SKM-1 (cell line): ENCODE measurements at regions not wholly inside any gene's neighbourhood (a gene's known extent, or its start where the extent isn't known, plus 50 kb on each side); places are given as distances from the start of the nearest gene placed in this dataset.
"Not testable (repeated sequence)": the region's sequence is repeated elsewhere in the genome, so short reads cannot be mapped to it uniquely, and the experiment has no call there.

ENCODE experiments used
- DNase-seq: peaks from one replicate; lab custom pipeline; 2025; ENCODE audit not compliant: unreplicated experiment; lab: John Stamatoyannopoulos, UW

DNA sequence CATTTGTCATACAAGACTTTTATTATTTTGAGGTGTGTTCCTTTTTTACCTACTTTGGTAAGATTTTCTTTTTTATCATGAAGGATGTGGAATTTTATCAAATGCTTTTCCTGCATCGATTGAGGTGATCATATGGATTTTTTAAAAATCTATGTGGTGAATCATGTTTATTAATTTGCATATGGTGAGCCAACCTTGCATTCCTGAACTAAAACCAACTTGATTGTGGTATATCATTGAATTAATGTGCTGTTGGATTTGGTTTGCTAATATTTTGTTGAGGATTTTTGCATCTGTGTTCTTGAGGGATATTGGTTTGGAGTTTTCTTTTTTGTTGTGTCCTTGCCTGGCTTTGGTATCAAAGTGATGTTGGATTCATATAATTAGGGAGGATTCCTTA is 848.1 kb upstream of the EYS start:
- DNase-seq: no peak

GRCh38 chr6:66553441-66553840 is 846.4 kb upstream of the EYS start:
- no peak for DNase-seq

DNA sequence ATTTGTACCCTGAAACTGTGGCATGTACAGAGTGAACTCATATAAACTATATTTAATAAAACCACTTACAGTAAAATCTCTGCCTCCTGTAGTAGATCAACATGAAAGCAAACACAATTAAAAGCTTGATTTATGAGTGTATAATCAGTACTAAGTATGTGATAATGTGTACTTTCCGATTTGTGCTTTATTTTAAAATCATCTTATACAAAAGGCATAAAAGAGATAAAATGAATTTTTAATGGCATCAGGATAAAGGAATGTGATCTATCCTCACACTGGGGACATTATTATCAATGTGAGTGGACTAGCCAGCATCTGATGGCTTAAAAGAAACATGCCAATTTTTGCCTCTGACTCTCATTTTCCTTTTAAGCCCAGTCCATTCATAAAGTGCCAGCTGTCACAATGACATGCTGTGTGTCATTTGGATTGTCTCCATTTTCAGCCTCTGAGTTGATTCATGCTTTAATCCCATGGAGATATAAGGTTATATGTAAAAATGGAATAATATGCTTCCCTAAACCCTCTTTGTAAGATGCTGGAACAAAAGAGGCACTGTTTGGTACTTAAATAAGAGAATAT is 831.6 kb upstream of the EYS start:
- no peak for DNase-seq

DNA sequence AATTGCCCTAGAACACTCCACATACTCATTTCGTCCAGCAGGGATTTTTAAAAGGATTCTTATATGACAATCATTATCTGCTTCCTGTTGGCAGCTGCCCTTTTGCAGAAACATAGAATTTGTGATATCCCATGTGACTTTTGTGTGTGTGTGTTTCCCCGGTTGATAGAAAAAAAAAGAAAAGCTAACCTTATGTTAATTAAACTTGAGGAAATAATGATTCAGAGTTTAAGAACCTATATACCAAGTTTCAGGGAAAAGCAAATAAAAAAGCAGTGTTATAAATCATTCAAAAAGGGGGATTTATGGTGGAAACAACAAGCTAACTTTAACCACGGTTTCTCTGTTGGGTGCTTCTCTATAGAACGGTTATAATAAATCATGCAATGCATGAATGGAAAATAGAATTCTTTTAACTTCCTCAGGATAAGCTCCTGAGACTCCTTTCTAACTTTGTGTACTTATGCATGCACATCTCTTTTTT is 826.9 kb upstream of the EYS start:
- no peak for DNase-seq

DNA sequence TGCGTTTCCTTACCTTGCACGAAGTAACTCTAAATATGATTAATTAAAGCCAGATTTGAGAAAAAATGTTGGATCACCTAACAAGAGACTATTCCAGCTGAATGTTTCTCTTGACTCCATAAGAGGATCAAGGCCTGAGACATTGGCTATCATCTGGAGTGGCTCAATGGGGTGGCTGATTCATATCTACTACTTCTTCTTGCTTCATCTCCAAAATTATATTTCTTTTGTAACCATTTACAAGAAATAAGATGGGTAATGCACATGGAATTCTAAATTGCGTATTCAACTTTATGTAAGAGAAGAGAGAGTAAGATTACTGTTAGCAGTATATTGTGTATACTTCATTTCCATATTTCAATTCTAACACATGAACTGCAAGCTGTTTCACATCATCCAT is 819.0 kb upstream of the EYS start:
- no peak for DNase-seq

DNA sequence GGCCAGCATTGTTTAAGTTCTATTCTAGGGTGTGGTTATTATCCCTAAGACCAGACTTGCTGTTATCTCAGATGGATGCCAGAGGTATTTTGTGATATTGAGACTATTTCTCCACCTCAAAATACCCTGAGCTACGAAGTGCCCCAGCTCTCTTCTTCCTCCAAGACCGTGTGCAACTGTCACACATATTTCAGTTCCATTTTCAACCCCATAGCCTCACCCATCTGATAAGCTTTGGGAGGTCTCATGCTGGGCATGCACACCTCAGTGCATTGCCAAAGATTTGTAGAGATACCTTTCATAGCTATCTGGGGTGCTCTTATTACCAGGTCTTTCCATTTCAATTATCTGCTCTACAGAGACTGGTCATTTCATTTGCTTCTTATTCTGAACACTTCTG is 815.8 kb upstream of the EYS start:
- DNase-seq: no peak

- DNase-seq: no peak
Observed at GRCh38 chr6:66516377-66516776, 809.4 kb upstream of the EYS start.

GRCh38 chr6:66508433-66508832 is 801.4 kb upstream of the EYS start:
- no peak for DNase-seq

DNA sequence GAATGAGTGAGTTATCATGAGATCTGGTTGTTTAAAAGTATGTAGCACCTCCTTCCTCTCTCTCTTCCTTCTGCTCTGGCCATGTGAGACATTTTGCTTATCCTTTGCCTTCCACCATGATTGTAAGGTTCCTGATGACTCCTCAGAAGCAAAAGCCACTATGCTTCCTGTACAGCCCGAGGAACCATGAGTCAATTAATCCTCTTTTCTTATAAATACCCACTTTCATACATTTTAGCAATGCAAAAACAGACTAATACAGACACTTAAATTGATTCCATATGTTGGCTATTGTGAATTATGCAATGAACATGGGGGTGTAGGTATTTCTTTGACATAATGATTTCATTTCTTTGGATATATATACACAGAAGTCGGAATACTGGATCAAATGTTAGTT is 792.8 kb upstream of the EYS start:
- no peak for DNase-seq

- DNase-seq: peak; percentile 32
Observed at GRCh38 chr6:66496659-66497058, 789.6 kb upstream of the EYS start.

GRCh38 chr6:66494643-66495042 is 787.6 kb upstream of the EYS start:
- not testable (repeated sequence) for DNase-seq

DNA sequence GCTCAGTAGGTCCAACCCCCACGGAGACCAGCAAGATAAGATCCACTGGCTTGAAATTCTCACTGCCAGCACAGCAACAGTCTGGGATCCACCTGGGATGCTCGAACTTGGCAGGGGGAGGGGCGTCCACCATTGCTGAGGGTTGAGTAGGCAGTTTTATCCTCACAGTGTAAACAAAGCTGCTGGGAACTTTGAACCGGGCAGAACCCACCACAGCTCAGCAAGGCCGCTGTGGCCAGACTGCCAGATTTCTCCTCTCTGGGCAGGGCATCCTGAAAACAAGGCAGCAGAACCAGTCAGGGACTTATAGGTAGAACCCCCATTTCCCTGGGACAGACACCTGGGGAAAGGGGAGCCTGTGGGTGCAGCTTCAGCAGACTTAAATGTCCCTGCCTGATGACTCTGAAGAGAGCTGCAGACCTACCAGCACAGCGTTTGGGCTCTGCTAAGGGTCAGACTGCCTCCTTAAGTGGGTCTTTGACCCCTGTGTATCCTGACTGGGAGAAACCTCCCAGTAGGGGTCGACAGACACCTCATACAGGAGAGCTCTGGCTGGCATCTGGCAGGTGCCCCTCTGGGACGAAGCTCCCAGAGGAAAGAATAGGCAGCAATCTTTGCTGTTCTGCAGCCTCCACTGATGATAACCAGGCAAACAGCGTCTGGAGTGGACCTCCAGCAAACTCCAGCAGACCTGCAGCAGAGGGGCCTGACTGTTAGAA is 782.4 kb upstream of the EYS start:
- no peak for DNase-seq

DNA sequence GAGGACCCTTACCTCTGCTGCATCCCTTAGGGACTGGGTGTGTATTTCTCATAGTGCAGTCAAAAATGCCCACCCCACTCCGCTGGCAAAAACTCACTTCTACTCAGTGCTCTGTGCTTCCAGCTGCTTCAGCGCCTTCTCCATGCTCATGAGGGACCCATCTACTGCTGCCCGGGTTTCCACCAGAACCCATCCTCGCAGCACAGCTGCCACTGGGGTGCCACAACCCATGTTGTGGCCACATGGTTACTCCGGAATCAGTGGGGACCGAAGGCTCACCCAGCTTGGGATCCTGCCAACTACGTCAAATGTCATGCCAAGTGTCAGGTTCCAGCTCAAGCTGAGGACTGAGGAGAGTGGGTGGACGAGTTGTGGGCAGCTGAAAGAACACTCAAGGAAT is 774.2 kb upstream of the EYS start:
- no peak for DNase-seq

DNA sequence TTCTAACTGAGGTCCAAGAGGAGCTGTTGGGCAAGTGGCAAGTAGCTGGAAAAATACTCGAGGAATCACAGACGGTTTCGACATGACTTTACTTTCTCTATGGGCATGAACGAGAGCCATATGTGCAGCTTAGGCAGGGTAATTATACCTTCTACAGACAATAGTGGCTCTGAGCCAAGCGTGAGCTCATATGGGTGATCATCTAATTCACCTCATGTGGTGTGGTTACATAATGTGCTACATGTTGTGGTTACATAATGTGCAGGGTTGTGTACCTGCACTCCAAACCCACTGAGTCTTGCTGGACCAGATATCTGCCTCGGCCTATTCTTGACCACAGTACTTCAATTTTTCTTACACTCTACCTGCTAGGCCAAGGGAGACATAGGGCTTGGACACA is 771.7 kb upstream of the EYS start:
- DNase-seq: no peak

DNA sequence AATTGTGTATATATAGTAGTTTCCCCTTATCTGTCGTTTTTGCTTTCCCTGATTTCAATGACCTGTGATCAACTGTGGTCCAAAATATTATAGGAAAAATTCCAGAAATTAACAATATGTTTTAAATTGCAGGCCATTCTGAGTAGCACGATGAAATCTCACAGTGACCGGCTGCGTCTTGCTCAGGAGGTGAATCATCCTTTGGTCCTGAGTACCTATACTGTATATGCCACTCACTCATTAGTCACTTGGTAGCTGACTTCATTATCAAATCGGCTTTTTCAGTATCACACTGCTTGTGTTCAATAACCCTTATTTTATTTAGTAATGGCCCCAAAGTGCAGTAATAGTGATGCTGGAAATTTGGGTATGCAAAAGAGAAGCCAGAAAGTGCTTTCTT is 728.3 kb upstream of the EYS start:
- DNase-seq: no peak

GRCh38 chr6:66429210-66429609 is 722.2 kb upstream of the EYS start:
- no peak for DNase-seq

- no peak for DNase-seq
Observed at GRCh38 chr6:66423047-66423446, 716.0 kb upstream of the EYS start.

DNA sequence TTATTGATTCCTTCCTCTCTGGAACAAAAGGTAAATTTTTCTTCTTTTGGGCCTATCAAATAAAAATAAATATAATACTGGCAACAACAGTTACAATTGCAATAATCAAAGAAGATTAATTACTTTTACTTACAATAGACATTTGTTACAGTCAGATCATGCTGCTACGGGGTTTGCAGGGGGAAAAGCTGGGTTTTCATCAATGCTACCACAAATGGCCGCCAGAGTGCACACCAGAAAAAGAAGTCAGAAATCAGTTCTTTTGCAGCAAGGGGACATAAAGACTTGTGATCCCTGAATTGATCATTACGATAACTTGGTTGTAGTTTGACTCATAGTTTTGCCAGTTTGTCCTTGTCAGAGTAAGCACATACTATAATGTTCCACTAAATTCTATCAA is 714.5 kb upstream of the EYS start:
- no peak for DNase-seq

DNA sequence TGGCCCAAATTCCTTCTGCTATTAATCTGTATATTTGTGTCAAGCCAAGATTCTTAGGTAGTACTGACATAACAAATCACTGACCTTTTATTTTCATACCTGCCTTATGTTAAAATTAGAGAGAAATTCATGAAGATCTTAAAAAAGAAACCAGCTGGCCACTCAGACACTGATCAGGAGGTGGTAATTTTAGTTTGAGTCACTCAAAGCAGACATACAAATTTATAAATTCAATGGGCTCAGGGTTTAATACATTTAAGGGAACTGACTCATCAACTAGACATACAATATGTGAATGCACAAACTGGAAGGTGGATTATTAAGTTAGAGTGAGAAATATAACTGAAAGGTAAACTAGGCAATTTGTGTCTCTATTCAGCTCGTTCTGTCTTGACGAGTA is 711.9 kb upstream of the EYS start:
- no peak for DNase-seq

GRCh38 chr6:66403966-66404365 is 696.9 kb upstream of the EYS start:
- DNase-seq: no peak

- no peak for DNase-seq
Observed at GRCh38 chr6:66402873-66403272, 695.8 kb upstream of the EYS start.

- DNase-seq: no peak
Observed at GRCh38 chr6:66396549-66396948, 689.5 kb upstream of the EYS start.

DNA sequence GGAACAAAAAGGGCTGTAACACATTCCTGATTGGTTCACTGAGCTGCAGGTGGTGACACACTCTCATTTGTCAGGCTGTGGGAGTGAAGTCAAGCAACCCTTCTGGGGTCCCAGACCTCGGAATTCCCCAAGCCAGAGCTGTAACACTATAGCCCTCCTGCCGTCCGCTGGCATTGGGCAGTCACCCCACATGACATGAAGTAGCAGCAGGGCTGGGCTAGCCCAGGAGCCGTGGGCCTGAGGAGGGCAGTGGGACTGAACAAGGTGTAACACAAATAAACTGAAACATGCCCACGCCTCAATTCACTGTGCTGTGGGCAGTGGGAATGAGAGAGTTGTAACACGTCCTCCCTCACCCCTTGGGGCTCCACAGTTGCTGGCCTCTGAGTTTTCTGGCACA is 689.1 kb upstream of the EYS start:
- DNase-seq: no peak
